ENCODE measurements at regions not wholly inside any gene's neighbourhood (a gene's known extent, or its start where the extent isn't known, plus 50 kb on each side); places are given as distances from the start of the nearest gene placed in this dataset.

DNA sequence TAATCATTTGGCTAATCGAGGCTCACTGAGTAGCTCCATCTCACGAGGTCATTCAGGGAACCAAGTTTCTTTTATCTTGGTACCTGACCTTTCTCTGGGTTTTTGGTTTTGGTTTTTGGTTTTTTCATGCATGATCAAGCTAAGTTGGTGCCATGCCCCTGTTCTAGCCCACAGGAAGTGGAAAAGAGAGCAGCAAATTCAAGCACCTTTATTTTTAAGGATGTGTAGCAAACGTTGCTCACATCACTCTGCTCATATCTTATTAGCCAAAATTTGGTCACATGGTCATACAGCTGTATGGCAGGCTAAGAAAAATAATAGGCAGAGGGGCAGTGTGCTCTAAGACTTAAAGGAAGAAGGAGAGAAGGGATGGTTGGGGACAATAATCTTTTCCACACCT is 593.5 kb downstream of the DIAPH3 start:
- H3K4me1 ChIP-seq, result no peaks in the 10 kb centered on the region
- H3K9me3 ChIP-seq, result peaks cover 0 to 19% (median 6%) of the 10 kb centered on the region in 12 donors
- H3K27me3 ChIP-seq, result no peaks in the 10 kb centered on the region
- intact Hi-C loops (cut with DNase I), result no loop called here
- 78 to 82% (median 81%) methylated on average over 3 of the region's 3 CpGs for WGBS, 4 donors
- TF ChIP-seq, protein P1, sequence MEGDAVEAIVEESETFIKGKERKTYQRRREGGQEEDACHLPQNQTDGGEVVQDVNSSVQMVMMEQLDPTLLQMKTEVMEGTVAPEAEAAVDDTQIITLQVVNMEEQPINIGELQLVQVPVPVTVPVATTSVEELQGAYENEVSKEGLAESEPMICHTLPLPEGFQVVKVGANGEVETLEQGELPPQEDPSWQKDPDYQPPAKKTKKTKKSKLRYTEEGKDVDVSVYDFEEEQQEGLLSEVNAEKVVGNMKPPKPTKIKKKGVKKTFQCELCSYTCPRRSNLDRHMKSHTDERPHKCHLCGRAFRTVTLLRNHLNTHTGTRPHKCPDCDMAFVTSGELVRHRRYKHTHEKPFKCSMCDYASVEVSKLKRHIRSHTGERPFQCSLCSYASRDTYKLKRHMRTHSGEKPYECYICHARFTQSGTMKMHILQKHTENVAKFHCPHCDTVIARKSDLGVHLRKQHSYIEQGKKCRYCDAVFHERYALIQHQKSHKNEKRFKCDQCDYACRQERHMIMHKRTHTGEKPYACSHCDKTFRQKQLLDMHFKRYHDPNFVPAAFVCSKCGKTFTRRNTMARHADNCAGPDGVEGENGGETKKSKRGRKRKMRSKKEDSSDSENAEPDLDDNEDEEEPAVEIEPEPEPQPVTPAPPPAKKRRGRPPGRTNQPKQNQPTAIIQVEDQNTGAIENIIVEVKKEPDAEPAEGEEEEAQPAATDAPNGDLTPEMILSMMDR (IDR thresholded peaks at IDR 0.05), result no peak
- no peak for TF ChIP-seq POLR2A (IDR thresholded peaks at IDR 0.05)
- DNase-seq (no peak), ATAC-seq (no peak)
- no peaks in the 10 kb centered on the region for H3K36me3 ChIP-seq
- no peak overlapping the region for H3K4me3 ChIP-seq
- no peak overlapping the region for H3K27ac ChIP-seq

DNA sequence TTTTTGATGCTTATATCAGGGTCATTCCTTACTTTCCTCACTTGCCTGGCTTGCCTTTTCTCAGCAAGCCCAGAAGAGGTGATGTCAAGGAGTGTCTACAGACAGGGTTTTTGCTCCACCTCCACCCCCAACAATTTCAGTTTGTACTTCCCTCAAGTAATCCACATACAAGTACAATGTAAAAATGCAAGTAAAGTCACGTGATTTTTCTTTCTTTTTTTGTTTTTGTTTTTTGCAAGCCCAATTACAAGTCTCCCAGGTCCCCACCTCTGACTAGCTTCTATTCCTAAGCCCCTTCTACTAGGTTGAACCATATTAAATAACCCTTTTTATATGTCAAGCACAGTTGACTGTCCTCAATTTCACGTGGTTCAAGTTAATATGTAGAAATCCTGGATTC is 579.6 kb downstream of the DIAPH3 start:
- Histone ChIP-seq H3K27ac (no peak overlapping the region), H3K4me3 (no peak overlapping the region), H3K4me1 (no peaks in the 10 kb centered on the region), H3K9me3 (no peaks in the 10 kb centered on the region), H3K27me3 (no peaks in the 10 kb centered on the region), H3K36me3 (no peaks in the 10 kb centered on the region)
- no peak for ATAC-seq
- no peak for DNase-seq
- intact Hi-C loops (cut with DNase I), result no loop called here
- 87 to 92% (median 90%) methylated on average over 2 of the region's 2 CpGs for WGBS, 4 donors
- TF ChIP-seq, protein P1 (IDR thresholded peaks at IDR 0.05), result no peak

DNA sequence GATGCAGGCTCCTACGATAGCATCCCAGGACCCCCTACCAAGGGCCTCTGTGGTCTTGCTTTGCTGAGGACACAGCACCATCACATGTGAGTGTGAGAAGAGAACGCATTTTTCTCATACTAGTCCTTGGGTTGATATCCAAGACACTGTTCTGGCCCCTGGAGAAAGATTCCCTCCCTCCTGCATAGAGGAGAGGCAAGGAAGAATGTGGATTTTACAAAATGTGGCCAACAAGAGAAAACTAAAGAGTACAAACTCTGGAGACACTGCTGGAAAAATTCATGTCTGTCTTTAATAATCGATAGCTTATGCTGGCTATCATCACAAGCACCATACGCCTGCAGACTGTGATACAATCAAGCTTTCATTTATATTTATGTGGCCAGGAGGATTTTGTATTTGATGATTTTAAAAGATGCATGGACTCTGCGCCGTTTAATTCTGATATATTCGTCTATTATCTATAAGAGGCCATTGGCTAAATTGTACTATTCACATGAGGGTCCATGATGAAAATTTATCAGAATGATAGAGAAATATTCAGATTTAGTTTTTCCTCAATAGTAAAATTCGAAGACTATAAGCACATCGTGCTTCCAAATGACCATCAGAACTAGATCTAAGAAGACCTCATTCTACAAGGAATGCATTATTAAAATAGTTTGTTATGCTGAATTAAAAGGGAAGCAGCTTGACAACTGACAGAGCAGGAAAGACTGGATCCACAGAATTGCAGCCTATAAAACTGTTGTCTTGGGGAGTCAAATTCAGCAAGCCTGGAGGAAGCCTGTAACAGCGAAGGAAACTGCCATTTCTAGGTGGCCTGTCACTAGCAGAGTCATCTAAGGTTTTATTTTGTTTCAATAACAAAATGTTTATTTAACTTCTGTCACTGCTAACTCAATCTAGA is 578.7 kb downstream of the DIAPH3 start:
- TF ChIP-seq POLR2A (IDR thresholded peaks at IDR 0.05), result no peak
- TF ChIP-seq, protein P1 (IDR thresholded peaks at IDR 0.05), result no peak
- intact Hi-C loops (cut with DNase I), result no loop called here

DNA sequence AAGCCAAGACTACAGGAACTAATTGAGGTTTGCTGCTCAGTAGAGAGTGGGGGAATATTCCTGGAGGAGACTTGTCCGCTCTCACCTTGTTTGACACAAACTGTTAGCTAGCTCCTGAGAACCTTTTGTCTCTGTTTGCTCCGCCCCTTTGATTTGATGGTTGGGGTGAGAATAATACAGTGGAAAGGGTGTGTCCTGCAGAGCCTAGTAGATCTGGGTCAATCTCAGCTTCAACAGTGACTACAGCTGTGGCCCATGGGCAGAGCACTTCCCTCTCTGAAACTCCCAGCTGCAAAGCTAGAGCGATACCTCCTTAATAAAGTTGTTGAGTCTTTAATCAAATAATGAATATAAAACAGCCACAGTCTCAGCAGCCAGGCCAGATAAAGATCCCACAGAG is 576.7 kb downstream of the DIAPH3 start:
- Histone ChIP-seq H3K4me1 (no peaks in the 10 kb centered on the region), H3K4me3 (no peak overlapping the region), H3K9me3 (no peaks in the 10 kb centered on the region), H3K27me3 (no peaks in the 10 kb centered on the region), H3K27ac (no peak overlapping the region), H3K36me3 (no peaks in the 10 kb centered on the region)
- ATAC-seq, result no peak
- TF ChIP-seq POLR2A (IDR thresholded peaks at IDR 0.05), result no peak
- TF ChIP-seq, protein P1 (IDR thresholded peaks at IDR 0.05), result no peak
- intact Hi-C loops (cut with DNase I), result no loop called here
- DNase-seq, result no peak
- 61 to 82% (median 63%) methylated on average over 3 of the region's 3 CpGs for WGBS, 4 donors

More for the DNA sequence above, 578.7 kb downstream of the DIAPH3 start:
- H3K27me3 ChIP-seq, result no peaks in the 10 kb centered on the region
- 85 to 94% (median 86%) methylated on average over 10 of the region's 10 CpGs for WGBS, 4 donors
- DNase-seq (no peak), ATAC-seq (no peak)
- no peaks in the 10 kb centered on the region for H3K36me3 ChIP-seq
- H3K27ac ChIP-seq, result no peak overlapping the region
- no peak overlapping the region for H3K4me3 ChIP-seq
- no peaks in the 10 kb centered on the region for H3K4me1 ChIP-seq
- H3K9me3 ChIP-seq, result no peaks in the 10 kb centered on the region

Measured in heart left ventricle (tissue), 16 donors.